ENCODE measurements at regions not wholly inside any gene's neighbourhood (a gene's known extent, or its start where the extent isn't known, plus 50 kb on each side); places are given as distances from the start of the nearest gene placed in this dataset.
"Not testable (repeated sequence)": the region's sequence is repeated elsewhere in the genome, so short reads cannot be mapped to it uniquely, and the experiment has no call there.

GRCh38 chr6:146985111-146985510 lies 219.1 kb upstream of the STXBP5 start:
- DNase-seq (ENCODE audit: low read depth in 3 of 3), result no peak

- no peak for DNase-seq (ENCODE audit: low read depth in 3 of 3)
Observed at GRCh38 chr6:146985966-146986365, 218.3 kb upstream of the STXBP5 start.

GRCh38 chr6:146987938-146988337 lies 216.3 kb upstream of the STXBP5 start:
- not testable (repeated sequence) for DNase-seq (ENCODE audit: low read depth in 3 of 3)

- DNase-seq (ENCODE audit: low read depth in 3 of 3), result no peak
Observed at GRCh38 chr6:146989860-146990259, 214.4 kb upstream of the STXBP5 start.

GRCh38 chr6:146990284-146990683 lies 213.9 kb upstream of the STXBP5 start:
- DNase-seq (ENCODE audit: low read depth in 3 of 3), result no peak

- no peak for DNase-seq (ENCODE audit: low read depth in 3 of 3)
Observed at GRCh38 chr6:146990821-146991798, 213.1 kb upstream of the STXBP5 start.

GRCh38 chr6:146997062-146997461 lies 207.2 kb upstream of the STXBP5 start:
- no peak for DNase-seq (ENCODE audit: low read depth in 3 of 3)

- DNase-seq (ENCODE audit: low read depth in 3 of 3), result no peak
Observed at GRCh38 chr6:146999766-147000165, 204.5 kb upstream of the STXBP5 start.

- no peak for DNase-seq (ENCODE audit: low read depth in 3 of 3)
Observed at GRCh38 chr6:147000545-147001488, 203.4 kb upstream of the STXBP5 start.

GRCh38 chr6:147001621-147002020 lies 202.6 kb upstream of the STXBP5 start:
- no peak for DNase-seq (ENCODE audit: low read depth in 3 of 3)

- no peak for DNase-seq (ENCODE audit: low read depth in 3 of 3)
Observed at GRCh38 chr6:147003186-147003585, 201.0 kb upstream of the STXBP5 start.

- DNase-seq (ENCODE audit: low read depth in 3 of 3), result no peak
Observed at GRCh38 chr6:147005499-147005898, 198.7 kb upstream of the STXBP5 start.

- no peak for DNase-seq (ENCODE audit: low read depth in 3 of 3)
Observed at GRCh38 chr6:147007441-147007840, 196.8 kb upstream of the STXBP5 start.

- no peak for DNase-seq (ENCODE audit: low read depth in 3 of 3)
Observed at GRCh38 chr6:147009358-147009757, 194.9 kb upstream of the STXBP5 start.

GRCh38 chr6:147015674-147016073 lies 188.5 kb upstream of the STXBP5 start:
- no peak for DNase-seq (ENCODE audit: low read depth in 3 of 3)

GRCh38 chr6:147016440-147016839 lies 187.8 kb upstream of the STXBP5 start:
- no peak for DNase-seq (ENCODE audit: low read depth in 3 of 3)

GRCh38 chr6:147017153-147017552 lies 187.1 kb upstream of the STXBP5 start:
- no peak for DNase-seq (ENCODE audit: low read depth in 3 of 3)

GRCh38 chr6:147019001-147019400 lies 185.2 kb upstream of the STXBP5 start:
- DNase-seq (ENCODE audit: low read depth in 3 of 3), result no peak

GRCh38 chr6:147022041-147022440 lies 182.2 kb upstream of the STXBP5 start:
- no peak for DNase-seq (ENCODE audit: low read depth in 3 of 3)

GRCh38 chr6:147023148-147023547 lies 181.1 kb upstream of the STXBP5 start:
- no peak for DNase-seq (ENCODE audit: low read depth in 3 of 3)

GRCh38 chr6:147023581-147023980 lies 180.6 kb upstream of the STXBP5 start:
- no peak for DNase-seq (ENCODE audit: low read depth in 3 of 3)

GRCh38 chr6:147029923-147030322 lies 174.3 kb upstream of the STXBP5 start:
- no peak for DNase-seq (ENCODE audit: low read depth in 3 of 3)
